Activated CD4-positive, alpha-beta memory T cell treated with anti-CD3 and anti-CD28 coated beads, Interleukin-2, amount 10 ng/mL, durations not matched to agents 7 days and 5 days (primary cell): ENCODE measurements at regions not wholly inside any gene's neighbourhood (a gene's known extent, or its start where the extent isn't known, plus 50 kb on each side); places are given as distances from the start of the nearest gene placed in this dataset.

Experiments
- CTCF ChIA-PET: fragments of 350-600 bp; sonication (Branson Sonifier 250); formaldehyde crosslinking; loops from one replicate; lab custom pipeline; 2021; ENCODE audit warnings: antibody characterized with exemption, inconsistent platforms; lab: Charles Lee
- POLR2A ChIA-PET: fragments of 350-600 bp; sonication (Branson Sonifier 250); formaldehyde crosslinking; loops from one replicate; lab custom pipeline; 2021; ENCODE audit warnings: antibody characterized with exemption; lab: Charles Lee
- DNase-seq: peaks from one replicate; pipeline ENCODE4 v3.0.0-alpha.2; 2020
- H3K27ac Mint-ChIP-seq: one replicate; pipeline ENCODE4 v1.8.0; 2021; ENCODE audit warnings: mild to moderate bottlenecking, mixed read lengths
- H3K27me3 Mint-ChIP-seq: one replicate; pipeline ENCODE4 v1.8.0; 2021; ENCODE audit warnings: mixed read lengths
- H3K36me3 Mint-ChIP-seq: one replicate; pipeline ENCODE4 v1.8.0; 2021; ENCODE audit warnings: low read depth, mixed read lengths
- H3K4me1 Mint-ChIP-seq: one replicate; pipeline ENCODE4 v1.8.0; 2021; ENCODE audit warnings: mixed read lengths
- H3K4me3 Mint-ChIP-seq: one replicate; pipeline ENCODE4 v1.8.0; 2021; ENCODE audit warnings: mild to moderate bottlenecking, mixed read lengths
- H3K9me3 Mint-ChIP-seq: one replicate; pipeline ENCODE4 v1.8.0; 2021; ENCODE audit warnings: mixed read lengths

- CTCF ChIA-PET, result no interaction called here
- no peak overlapping the region for H3K27ac Mint-ChIP-seq
- no peak overlapping the region for H3K4me3 Mint-ChIP-seq
- peaks cover 5% of the 10 kb centered on the region for H3K4me1 Mint-ChIP-seq
- no peaks in the 10 kb centered on the region for H3K36me3 Mint-ChIP-seq
- POLR2A ChIA-PET, result no interaction called here
- no peaks in the 10 kb centered on the region for H3K9me3 Mint-ChIP-seq
- peaks cover 3% of the 10 kb centered on the region for H3K27me3 Mint-ChIP-seq
- no peak for DNase-seq
These were observed 72.6 kb upstream of the ZMIZ1 start for GRCh38 chr10:78995987-78996791.

GRCh38 chr10:78996792-78997129 lies 72.0 kb upstream of the ZMIZ1 start:
- CTCF ChIA-PET, result no interaction called here
- H3K27me3 Mint-ChIP-seq, result peaks cover 3% of the 10 kb centered on the region

GRCh38 chr10:78997635-78998618 lies 70.8 kb upstream of the ZMIZ1 start:
- Mint-ChIP-seq H3K36me3 (no peaks in the 10 kb centered on the region), H3K27ac (no peak overlapping the region), H3K4me1 (peaks cover 7% of the 10 kb centered on the region), H3K27me3 (peaks cover 3% of the 10 kb centered on the region), H3K4me3 (no peak overlapping the region), H3K9me3 (no peaks in the 10 kb centered on the region)
- no peak for DNase-seq
- ChIA-PET CTCF (interaction anchor here (1.1 kb wide), 1 partner anchor 23 kb away, joined by 3 read pairs; no protein-coding TSS in a partner anchor), POLR2A (no interaction called here)

More at GRCh38 chr10:78996792-78997129, 72.0 kb upstream of the ZMIZ1 start:
- no peaks in the 10 kb centered on the region for H3K36me3 Mint-ChIP-seq
- peaks cover 7% of the 10 kb centered on the region for H3K4me1 Mint-ChIP-seq
- POLR2A ChIA-PET, result no interaction called here
- H3K27ac Mint-ChIP-seq, result no peak overlapping the region
- H3K4me3 Mint-ChIP-seq, result no peak overlapping the region
- no peak for DNase-seq
- no peaks in the 10 kb centered on the region for H3K9me3 Mint-ChIP-seq

GRCh38 chr10:79001082-79001885 lies 67.5 kb upstream of the ZMIZ1 start:
- no peak overlapping the region for H3K4me3 Mint-ChIP-seq
- peaks cover 7% of the 10 kb centered on the region for H3K4me1 Mint-ChIP-seq
- H3K27ac Mint-ChIP-seq, result no peak overlapping the region
- H3K36me3 Mint-ChIP-seq, result no peaks in the 10 kb centered on the region
- no peaks in the 10 kb centered on the region for H3K9me3 Mint-ChIP-seq
- H3K27me3 Mint-ChIP-seq, result peaks cover 5% of the 10 kb centered on the region
- no peak for DNase-seq
- ChIA-PET POLR2A (no interaction called here), CTCF (no interaction called here)

- no peak overlapping the region for H3K27ac Mint-ChIP-seq
- ChIA-PET CTCF (no interaction called here), POLR2A (no interaction called here)
These were observed 66.4 kb upstream of the ZMIZ1 start for GRCh38 chr10:79002336-79002735.

GRCh38 chr10:79003183-79004100 lies 65.3 kb upstream of the ZMIZ1 start:
- no peak for DNase-seq
- H3K36me3 Mint-ChIP-seq, result no peaks in the 10 kb centered on the region
- POLR2A ChIA-PET, result no interaction called here
- no peak overlapping the region for H3K4me3 Mint-ChIP-seq
- peaks cover 5% of the 10 kb centered on the region for H3K27me3 Mint-ChIP-seq
- CTCF ChIA-PET, result interaction anchor here (0.6 kb wide), 2 partner anchors 44 to 534 kb away, joined by 3 to 7 read pairs; no protein-coding TSS in a partner anchor
- H3K27ac Mint-ChIP-seq, result no peak overlapping the region
- no peaks in the 10 kb centered on the region for H3K9me3 Mint-ChIP-seq
- H3K4me1 Mint-ChIP-seq, result peaks cover 7% of the 10 kb centered on the region

More at GRCh38 chr10:79002336-79002735, 66.4 kb upstream of the ZMIZ1 start:
- H3K36me3 Mint-ChIP-seq, result no peaks in the 10 kb centered on the region
- no peaks in the 10 kb centered on the region for H3K9me3 Mint-ChIP-seq
- H3K4me3 Mint-ChIP-seq, result no peak overlapping the region
- no peak for DNase-seq
- peaks cover 5% of the 10 kb centered on the region for H3K27me3 Mint-ChIP-seq
- peaks cover 7% of the 10 kb centered on the region for H3K4me1 Mint-ChIP-seq

GRCh38 chr10:79004311-79004710 lies 64.5 kb upstream of the ZMIZ1 start:
- Mint-ChIP-seq H3K4me1 (peaks cover 7% of the 10 kb centered on the region), H3K9me3 (no peaks in the 10 kb centered on the region), H3K27me3 (peaks cover 5% of the 10 kb centered on the region), H3K36me3 (no peaks in the 10 kb centered on the region), H3K4me3 (no peak overlapping the region), H3K27ac (no peak overlapping the region)
- ChIA-PET CTCF (no interaction called here), POLR2A (no interaction called here)
- no peak for DNase-seq

- H3K4me1 Mint-ChIP-seq, result peaks cover 7% of the 10 kb centered on the region
- H3K36me3 Mint-ChIP-seq, result no peaks in the 10 kb centered on the region
- CTCF ChIA-PET, result no interaction called here
- H3K9me3 Mint-ChIP-seq, result no peaks in the 10 kb centered on the region
- no peak for DNase-seq
- no peak overlapping the region for H3K4me3 Mint-ChIP-seq
- H3K27ac Mint-ChIP-seq, result no peak overlapping the region
- POLR2A ChIA-PET, result no interaction called here
- peaks cover 5% of the 10 kb centered on the region for H3K27me3 Mint-ChIP-seq
These were observed 63.5 kb upstream of the ZMIZ1 start for GRCh38 chr10:79005126-79005810.

GRCh38 chr10:79007018-79007417 lies 61.7 kb upstream of the ZMIZ1 start:
- no peaks in the 10 kb centered on the region for H3K4me1 Mint-ChIP-seq
- CTCF ChIA-PET, result no interaction called here
- no peaks in the 10 kb centered on the region for H3K36me3 Mint-ChIP-seq
- no peak for DNase-seq
- H3K4me3 Mint-ChIP-seq, result no peak overlapping the region
- no peak overlapping the region for H3K27ac Mint-ChIP-seq
- H3K27me3 Mint-ChIP-seq, result peaks cover 5% of the 10 kb centered on the region
- POLR2A ChIA-PET, result no interaction called here
- no peaks in the 10 kb centered on the region for H3K9me3 Mint-ChIP-seq

- Mint-ChIP-seq H3K9me3 (no peaks in the 10 kb centered on the region), H3K4me1 (no peaks in the 10 kb centered on the region)
These were observed 61.1 kb upstream of the ZMIZ1 start for GRCh38 chr10:79007421-79008319.

GRCh38 chr10:79009145-79009544 lies 59.6 kb upstream of the ZMIZ1 start:
- Mint-ChIP-seq H3K4me1 (no peaks in the 10 kb centered on the region), H3K36me3 (no peaks in the 10 kb centered on the region), H3K9me3 (no peaks in the 10 kb centered on the region), H3K27me3 (peaks cover 5% of the 10 kb centered on the region), H3K4me3 (no peak overlapping the region), H3K27ac (no peak overlapping the region)
- ChIA-PET CTCF (no interaction called here), POLR2A (no interaction called here)
- no peak for DNase-seq

More at GRCh38 chr10:79007421-79008319, 61.1 kb upstream of the ZMIZ1 start:
- Mint-ChIP-seq H3K4me3 (no peak overlapping the region), H3K36me3 (no peaks in the 10 kb centered on the region), H3K27me3 (peaks cover 5% of the 10 kb centered on the region), H3K27ac (no peak overlapping the region)
- ChIA-PET POLR2A (no interaction called here), CTCF (no interaction called here)
- DNase-seq, result no peak
